ENCODE measurements at regions not wholly inside any gene's neighbourhood (a gene's known extent, or its start where the extent isn't known, plus 50 kb on each side); places are given as distances from the start of the nearest gene placed in this dataset.
"Not testable (repeated sequence)": the region's sequence is repeated elsewhere in the genome, so short reads cannot be mapped to it uniquely, and the experiment has no call there.

- no peaks in the 10 kb centered on the region for H3K79me2 ChIP-seq
- H2AFZ ChIP-seq: no peak overlapping the region
- no peaks in the 10 kb centered on the region for H3K9me3 ChIP-seq (ENCODE audit: control insufficient read depth, low read length)
- H3K27me3 ChIP-seq (ENCODE audit: control insufficient read depth, insufficient read depth, low read length): no peaks in the 10 kb centered on the region
- no peak overlapping the region for H3K4me3 ChIP-seq (ENCODE audit: low read depth, low read length)
- no peak for TF ChIP-seq CTCF (IDR thresholded peaks at IDR 0.05)
- H3K4me1 ChIP-seq: no peaks in the 10 kb centered on the region
- H3K27ac ChIP-seq: no peak overlapping the region
- H3K9ac ChIP-seq: no peak overlapping the region
- H3K36me3 ChIP-seq (ENCODE audit: control insufficient read depth, insufficient read depth, low read length): no peaks in the 10 kb centered on the region
- H3K4me2 ChIP-seq (ENCODE audit: low read length): no peak overlapping the region
These were observed 300.0 kb upstream of the NRG3 start for GRCh38 chr10:81575036-81575435.

DNA sequence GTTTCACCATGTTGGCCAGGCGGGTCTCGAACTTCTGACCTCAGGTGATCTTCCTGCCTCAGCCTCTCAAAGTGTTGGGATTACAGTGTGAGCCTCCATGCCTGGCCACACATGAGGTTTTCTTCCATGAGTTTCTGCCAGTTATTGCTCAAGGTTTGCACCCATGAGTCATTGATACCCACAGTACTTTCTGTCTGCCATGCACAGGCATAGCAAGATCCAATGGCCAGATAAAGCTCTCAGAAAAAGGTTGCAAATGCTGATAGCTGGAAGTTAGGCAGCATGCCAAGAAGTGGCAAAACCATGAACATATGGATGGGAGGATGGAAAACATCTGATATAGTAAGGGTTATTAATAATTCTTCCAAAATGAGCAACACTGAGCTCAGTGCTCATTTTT, 298.7 kb upstream of the NRG3 start:
- TF ChIP-seq CTCF (IDR thresholded peaks at IDR 0.05): no peak
- Histone ChIP-seq H2AFZ (no peak overlapping the region), H3K9me3 (ENCODE audit: control insufficient read depth, low read length) (no peaks in the 10 kb centered on the region), H3K36me3 (ENCODE audit: control insufficient read depth, insufficient read depth, low read length) (no peaks in the 10 kb centered on the region), H3K4me2 (ENCODE audit: low read length) (no peak overlapping the region), H3K4me1 (no peaks in the 10 kb centered on the region), H3K79me2 (no peaks in the 10 kb centered on the region), H3K27me3 (ENCODE audit: control insufficient read depth, insufficient read depth, low read length) (no peaks in the 10 kb centered on the region), H3K4me3 (ENCODE audit: low read depth, low read length) (no peak overlapping the region), H3K9ac (no peak overlapping the region), H3K27ac (no peak overlapping the region)

DNA sequence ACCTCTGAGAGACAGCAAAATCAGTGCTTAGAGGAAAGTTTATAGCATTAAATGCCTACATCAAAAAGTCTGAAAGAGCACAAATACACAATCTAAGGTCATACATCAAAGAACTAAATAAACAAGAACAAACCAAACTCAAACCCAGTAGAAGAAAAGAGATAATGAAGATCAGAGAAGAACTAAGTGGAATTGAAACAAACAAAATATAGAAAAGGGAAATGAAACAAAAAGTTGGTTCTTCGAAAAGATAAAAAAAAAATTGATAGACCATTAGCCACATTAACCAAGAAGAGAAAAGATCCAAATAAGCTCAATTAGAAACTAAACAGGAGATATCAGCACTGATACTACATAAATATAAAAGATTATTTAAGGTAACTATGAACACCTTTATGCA, 280.0 kb upstream of the NRG3 start:
- Histone ChIP-seq H3K36me3 (ENCODE audit: control insufficient read depth, insufficient read depth, low read length) (no peaks in the 10 kb centered on the region), H3K9ac (no peak overlapping the region), H3K4me2 (ENCODE audit: low read length) (no peak overlapping the region), H3K4me3 (ENCODE audit: low read depth, low read length) (no peak overlapping the region), H3K27ac (no peak overlapping the region), H3K4me1 (no peaks in the 10 kb centered on the region), H3K27me3 (ENCODE audit: control insufficient read depth, insufficient read depth, low read length) (no peaks in the 10 kb centered on the region), H3K79me2 (no peaks in the 10 kb centered on the region), H3K9me3 (ENCODE audit: control insufficient read depth, low read length) (no peaks in the 10 kb centered on the region), H2AFZ (no peak overlapping the region)
- TF ChIP-seq CTCF (IDR thresholded peaks at IDR 0.05): no peak

- no peaks in the 10 kb centered on the region for H3K4me1 ChIP-seq
- TF ChIP-seq CTCF (IDR thresholded peaks at IDR 0.05): no peak
- H3K27me3 ChIP-seq (ENCODE audit: control insufficient read depth, insufficient read depth, low read length): no peaks in the 10 kb centered on the region
- no peak overlapping the region for H3K27ac ChIP-seq
- no peaks in the 10 kb centered on the region for H3K9me3 ChIP-seq (ENCODE audit: control insufficient read depth, low read length)
- no peak overlapping the region for H3K4me2 ChIP-seq (ENCODE audit: low read length)
- H3K79me2 ChIP-seq: no peaks in the 10 kb centered on the region
- no peak overlapping the region for H3K9ac ChIP-seq
- no peak overlapping the region for H3K4me3 ChIP-seq (ENCODE audit: low read depth, low read length)
- H2AFZ ChIP-seq: no peak overlapping the region
- no peaks in the 10 kb centered on the region for H3K36me3 ChIP-seq (ENCODE audit: control insufficient read depth, insufficient read depth, low read length)
These were observed 274.8 kb upstream of the NRG3 start for GRCh38 chr10:81600185-81600584.

DNA sequence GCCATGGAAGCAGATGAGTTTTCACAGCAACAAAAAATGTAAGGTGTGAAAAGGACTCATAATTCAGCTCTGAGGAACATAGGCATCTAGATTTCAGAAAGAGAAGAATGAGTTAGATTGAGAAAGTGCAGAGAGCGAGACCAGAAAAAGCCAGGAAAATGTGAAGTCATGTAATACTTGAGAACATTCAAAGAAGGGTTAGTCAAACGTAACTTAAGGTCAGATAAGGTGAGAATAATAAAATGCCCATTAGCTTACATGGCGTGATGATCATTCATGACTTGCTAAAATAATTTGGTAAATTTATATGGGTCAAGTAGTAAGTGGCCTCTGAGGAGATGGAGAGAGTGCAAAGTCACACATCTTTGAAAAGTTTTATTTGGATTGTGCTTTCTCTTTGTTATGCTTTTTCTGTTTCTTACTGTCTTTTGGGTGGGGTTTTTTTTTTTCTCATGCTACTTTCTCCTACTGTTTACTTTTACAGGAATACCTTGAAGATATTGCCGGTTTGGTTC, 271.8 kb upstream of the NRG3 start:
- TF ChIP-seq CTCF (IDR thresholded peaks at IDR 0.05): no peak
- no peak overlapping the region for H3K9ac ChIP-seq
- no peak overlapping the region for H3K4me3 ChIP-seq (ENCODE audit: low read depth, low read length)
- H3K4me1 ChIP-seq: no peaks in the 10 kb centered on the region
- no peak overlapping the region for H3K27ac ChIP-seq
- H3K79me2 ChIP-seq: no peaks in the 10 kb centered on the region
- no peak overlapping the region for H2AFZ ChIP-seq
- no peaks in the 10 kb centered on the region for H3K9me3 ChIP-seq (ENCODE audit: control insufficient read depth, low read length)
- no peak overlapping the region for H3K4me2 ChIP-seq (ENCODE audit: low read length)
- H3K36me3 ChIP-seq (ENCODE audit: control insufficient read depth, insufficient read depth, low read length): no peaks in the 10 kb centered on the region
- H3K27me3 ChIP-seq (ENCODE audit: control insufficient read depth, insufficient read depth, low read length): no peaks in the 10 kb centered on the region

DNA sequence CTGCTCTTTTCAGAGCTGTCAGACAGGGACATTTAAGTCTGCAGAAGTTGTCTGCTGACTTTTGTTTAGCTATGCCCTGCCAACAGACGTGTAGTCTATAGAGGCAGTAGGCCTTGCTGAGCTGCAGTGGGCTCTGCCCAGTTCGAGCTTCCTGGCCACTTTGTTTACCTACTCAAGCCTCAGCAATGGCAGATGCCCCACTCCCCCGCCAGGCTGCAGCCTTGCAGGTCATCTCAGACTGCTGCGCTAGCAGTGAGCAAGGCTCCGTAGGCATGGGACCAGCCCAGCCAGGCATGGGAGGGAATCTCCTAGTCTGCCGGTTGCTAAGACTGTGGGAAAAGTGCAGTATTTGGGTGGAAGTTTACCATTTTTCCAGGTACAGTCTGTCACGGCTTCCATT, 230.5 kb upstream of the NRG3 start:
- H3K4me3 ChIP-seq (ENCODE audit: low read depth, low read length); H3K36me3 ChIP-seq (ENCODE audit: control insufficient read depth, insufficient read depth, low read length); H3K27ac ChIP-seq; H3K27me3 ChIP-seq (ENCODE audit: control insufficient read depth, insufficient read depth, low read length); H3K4me2 ChIP-seq (ENCODE audit: low read length); H3K79me2 ChIP-seq; H2AFZ ChIP-seq; H3K9me3 ChIP-seq (ENCODE audit: control insufficient read depth, low read length); H3K9ac ChIP-seq; H3K4me1 ChIP-seq: not testable (repeated sequence)
